Tibial nerve (tissue), 3 donors: ENCODE measurements at regions not wholly inside any gene's neighbourhood (a gene's known extent, or its start where the extent isn't known, plus 50 kb on each side); places are given as distances from the start of the nearest gene placed in this dataset.

Experiments used
- POLR2A ChIP-seq, 2 donors: fragments of 450-650 bp; IDR thresholded peaks; one replicate each; pipeline ENCODE4 v1.6.1; 2017; ENCODE audit warnings: antibody characterized with exemption in 2 of 2, mild to moderate bottlenecking in 2 of 2, moderate library complexity in 2 of 2
- TF ChIP-seq, protein P1 (sequence below), 5 experiments: fragments of 200-600 bp in 3 of 5; fragments of 450-650 bp in 2 of 5; sonication (generic) in 3 of 5; IDR thresholded peaks; one replicate each; pipeline ENCODE4 v1.5.1; 2016 to 2019; ENCODE audit warnings: antibody characterized with exemption in 5 of 5, mild to moderate bottlenecking in 3 of 5, moderate library complexity in 2 of 5

DNA sequence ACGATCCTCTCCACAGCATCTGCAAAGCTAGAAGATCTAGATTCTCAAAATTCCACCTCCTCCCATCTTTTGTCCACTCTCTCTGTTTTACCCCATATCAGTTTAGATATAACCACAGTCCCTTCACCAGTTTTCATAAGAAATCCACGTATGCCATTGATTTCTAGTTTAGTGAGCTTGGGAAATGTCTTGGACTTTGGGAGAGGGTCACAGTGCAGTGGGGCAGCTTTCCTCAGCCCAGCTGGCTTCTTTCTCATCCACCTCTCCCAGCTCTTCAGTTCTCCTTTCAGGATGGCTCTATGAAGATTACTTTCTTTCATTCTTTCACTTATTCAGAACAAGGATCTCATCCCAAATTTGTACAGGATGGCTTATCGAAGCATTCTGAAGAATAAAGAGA lies 203.9 kb upstream of the ADCY2 start:
- TF ChIP-seq, protein P1, sequence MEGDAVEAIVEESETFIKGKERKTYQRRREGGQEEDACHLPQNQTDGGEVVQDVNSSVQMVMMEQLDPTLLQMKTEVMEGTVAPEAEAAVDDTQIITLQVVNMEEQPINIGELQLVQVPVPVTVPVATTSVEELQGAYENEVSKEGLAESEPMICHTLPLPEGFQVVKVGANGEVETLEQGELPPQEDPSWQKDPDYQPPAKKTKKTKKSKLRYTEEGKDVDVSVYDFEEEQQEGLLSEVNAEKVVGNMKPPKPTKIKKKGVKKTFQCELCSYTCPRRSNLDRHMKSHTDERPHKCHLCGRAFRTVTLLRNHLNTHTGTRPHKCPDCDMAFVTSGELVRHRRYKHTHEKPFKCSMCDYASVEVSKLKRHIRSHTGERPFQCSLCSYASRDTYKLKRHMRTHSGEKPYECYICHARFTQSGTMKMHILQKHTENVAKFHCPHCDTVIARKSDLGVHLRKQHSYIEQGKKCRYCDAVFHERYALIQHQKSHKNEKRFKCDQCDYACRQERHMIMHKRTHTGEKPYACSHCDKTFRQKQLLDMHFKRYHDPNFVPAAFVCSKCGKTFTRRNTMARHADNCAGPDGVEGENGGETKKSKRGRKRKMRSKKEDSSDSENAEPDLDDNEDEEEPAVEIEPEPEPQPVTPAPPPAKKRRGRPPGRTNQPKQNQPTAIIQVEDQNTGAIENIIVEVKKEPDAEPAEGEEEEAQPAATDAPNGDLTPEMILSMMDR (IDR thresholded peaks at IDR 0.05) = no peak
- TF ChIP-seq POLR2A (IDR thresholded peaks at IDR 0.05) = no peak
